ENCODE measurements at regions not wholly inside any gene's neighbourhood (a gene's known extent, or its start where the extent isn't known, plus 50 kb on each side); places are given as distances from the start of the nearest gene placed in this dataset.

DNA sequence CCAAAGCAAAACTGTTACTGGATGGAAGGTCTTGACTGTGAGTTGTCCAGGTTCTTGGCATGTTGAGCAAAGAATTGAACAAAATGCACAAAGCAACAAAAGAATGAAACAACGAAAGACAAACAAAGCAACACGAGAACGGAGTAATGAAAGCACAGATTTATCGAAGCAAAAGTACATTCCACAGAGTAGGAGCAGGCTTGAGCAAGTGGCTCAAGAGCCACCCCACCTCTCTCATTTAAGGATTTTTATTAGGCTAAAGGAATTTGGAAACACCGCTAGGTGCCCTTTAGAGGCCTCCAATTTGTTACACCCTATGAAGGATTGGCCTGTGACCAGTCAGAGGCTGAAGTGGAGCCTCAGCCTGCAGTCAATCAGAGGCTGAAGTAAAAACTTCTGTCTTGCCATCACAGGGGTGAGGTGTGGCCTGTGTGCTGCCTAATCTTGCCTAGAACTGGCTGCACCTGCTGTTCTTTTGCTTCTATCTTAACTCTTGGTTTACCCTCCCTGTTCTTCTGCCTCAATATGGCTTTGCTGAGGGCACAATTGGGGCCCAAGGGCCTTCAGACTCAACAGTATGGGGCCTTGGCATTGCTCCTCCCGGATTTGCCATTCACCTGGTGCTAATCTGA, 59.4 kb upstream of the FTH1 start:
- H3K4me3 ChIP-seq (ENCODE audit: low read depth, low read length): no peak overlapping the region
- H3K27me3 ChIP-seq (ENCODE audit: insufficient read depth, low read depth, severe bottlenecking): no peaks in the 10 kb centered on the region
- no peaks in the 10 kb centered on the region for H3K36me3 ChIP-seq
- no peak for DNase-seq
- peaks cover 1% of the 10 kb centered on the region for H3K9me3 ChIP-seq (ENCODE audit: severe bottlenecking)
- H3K27ac ChIP-seq: no peak overlapping the region
- TF ChIP-seq, protein P1, sequence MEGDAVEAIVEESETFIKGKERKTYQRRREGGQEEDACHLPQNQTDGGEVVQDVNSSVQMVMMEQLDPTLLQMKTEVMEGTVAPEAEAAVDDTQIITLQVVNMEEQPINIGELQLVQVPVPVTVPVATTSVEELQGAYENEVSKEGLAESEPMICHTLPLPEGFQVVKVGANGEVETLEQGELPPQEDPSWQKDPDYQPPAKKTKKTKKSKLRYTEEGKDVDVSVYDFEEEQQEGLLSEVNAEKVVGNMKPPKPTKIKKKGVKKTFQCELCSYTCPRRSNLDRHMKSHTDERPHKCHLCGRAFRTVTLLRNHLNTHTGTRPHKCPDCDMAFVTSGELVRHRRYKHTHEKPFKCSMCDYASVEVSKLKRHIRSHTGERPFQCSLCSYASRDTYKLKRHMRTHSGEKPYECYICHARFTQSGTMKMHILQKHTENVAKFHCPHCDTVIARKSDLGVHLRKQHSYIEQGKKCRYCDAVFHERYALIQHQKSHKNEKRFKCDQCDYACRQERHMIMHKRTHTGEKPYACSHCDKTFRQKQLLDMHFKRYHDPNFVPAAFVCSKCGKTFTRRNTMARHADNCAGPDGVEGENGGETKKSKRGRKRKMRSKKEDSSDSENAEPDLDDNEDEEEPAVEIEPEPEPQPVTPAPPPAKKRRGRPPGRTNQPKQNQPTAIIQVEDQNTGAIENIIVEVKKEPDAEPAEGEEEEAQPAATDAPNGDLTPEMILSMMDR (IDR thresholded peaks at IDR 0.05; ENCODE audit: low read depth, low read length): no peak

DNA sequence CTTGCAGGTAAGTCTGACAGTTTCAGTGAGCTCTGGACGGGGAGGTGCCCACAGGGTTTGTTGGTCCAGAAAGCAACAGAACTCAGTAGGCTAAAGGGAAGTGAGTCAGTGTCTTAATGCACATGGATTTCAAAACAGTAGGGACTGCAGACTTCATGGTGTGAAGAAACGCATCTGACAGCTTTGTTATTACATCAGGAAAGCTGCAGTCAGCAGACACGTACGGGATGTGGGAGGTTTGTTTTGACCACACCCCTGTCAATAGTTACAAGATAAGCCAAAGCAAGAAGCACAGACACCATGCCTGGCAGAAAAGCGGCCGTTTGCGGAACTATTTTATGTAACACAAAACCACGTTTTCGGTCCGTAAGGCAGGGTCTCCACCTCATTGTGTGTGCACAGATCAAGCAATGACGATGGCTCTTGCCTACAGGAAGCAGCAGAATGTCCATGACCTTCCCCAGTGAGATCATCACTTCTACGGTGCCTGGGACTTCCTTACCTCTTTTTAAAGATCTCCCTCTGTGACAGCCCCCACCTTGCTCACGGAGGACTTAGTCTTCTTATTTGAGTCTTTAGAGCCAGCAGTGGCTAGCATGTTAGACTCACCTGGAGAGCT, 58.2 kb upstream of the FTH1 start:
- TF ChIP-seq, protein P1 (IDR thresholded peaks at IDR 0.05; ENCODE audit: low read depth, low read length): no peak
- H3K4me3 ChIP-seq (ENCODE audit: low read depth, low read length): no peak overlapping the region
- DNase-seq: no peak
- peaks cover 12% of the 10 kb centered on the region for H3K9me3 ChIP-seq (ENCODE audit: severe bottlenecking)
- no peaks in the 10 kb centered on the region for H3K27me3 ChIP-seq (ENCODE audit: insufficient read depth, low read depth, severe bottlenecking)
- no peaks in the 10 kb centered on the region for H3K36me3 ChIP-seq
- no peak overlapping the region for H3K27ac ChIP-seq

DNA sequence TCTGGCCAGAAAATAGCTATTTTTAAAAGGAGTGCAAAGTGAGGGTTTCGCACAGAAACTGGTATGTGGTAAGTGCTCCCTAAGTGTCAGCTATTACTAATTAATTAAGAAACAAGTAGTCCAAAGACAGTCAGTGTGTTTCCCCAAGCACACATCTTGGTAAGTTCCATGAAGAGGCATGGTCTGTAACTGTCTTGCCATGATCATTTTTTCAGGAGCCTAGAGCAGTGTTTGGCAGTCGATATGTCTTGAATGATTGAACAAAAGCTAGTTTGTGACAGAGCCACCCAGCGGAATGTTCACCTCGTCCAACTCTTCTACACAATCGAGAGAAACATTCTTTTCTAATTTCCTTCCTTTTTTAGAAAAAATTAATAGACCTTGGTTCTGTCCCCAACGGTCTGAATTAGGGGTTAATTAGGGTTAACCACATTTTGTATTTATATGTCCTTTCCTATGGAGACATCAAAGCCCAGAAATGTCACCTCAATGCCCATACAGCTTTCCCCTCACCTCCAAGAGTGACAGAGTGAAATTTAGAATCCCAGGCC, 57.6 kb upstream of the FTH1 start:
- Histone ChIP-seq H3K9me3 (ENCODE audit: severe bottlenecking) (peaks cover 14% of the 10 kb centered on the region), H3K4me3 (ENCODE audit: low read depth, low read length) (no peak overlapping the region), H3K36me3 (no peaks in the 10 kb centered on the region), H3K27ac (no peak overlapping the region), H3K27me3 (ENCODE audit: insufficient read depth, low read depth, severe bottlenecking) (no peaks in the 10 kb centered on the region)
- TF ChIP-seq, protein P1 (IDR thresholded peaks at IDR 0.05; ENCODE audit: low read depth, low read length): no peak
- DNase-seq: no peak

DNA sequence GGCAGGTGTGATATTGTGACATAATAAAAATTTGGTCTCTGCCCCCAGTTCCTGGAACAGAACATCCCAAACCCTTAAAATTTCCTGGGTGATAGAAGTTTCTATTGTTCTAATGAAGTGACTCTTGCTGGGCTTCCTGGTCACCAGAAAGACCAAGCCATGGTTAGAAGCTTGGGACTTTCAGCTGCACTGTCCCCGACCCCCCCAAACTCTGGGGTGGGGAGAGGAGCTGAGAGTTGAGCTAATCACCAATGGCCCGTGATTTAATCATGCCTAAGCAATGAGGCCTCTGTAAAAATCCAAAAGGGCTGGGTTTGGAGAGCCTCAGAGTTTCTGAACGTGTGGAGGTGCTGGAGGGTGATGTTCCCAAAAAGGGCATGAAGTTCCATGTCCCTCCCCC, 54.8 kb upstream of the FTH1 start:
- DNase-seq: no peak
- Histone ChIP-seq H3K27ac (no peak overlapping the region), H3K9me3 (ENCODE audit: severe bottlenecking) (peaks cover 14% of the 10 kb centered on the region), H3K36me3 (no peaks in the 10 kb centered on the region), H3K4me3 (ENCODE audit: low read depth, low read length) (no peak overlapping the region), H3K27me3 (ENCODE audit: insufficient read depth, low read depth, severe bottlenecking) (no peaks in the 10 kb centered on the region)
- TF ChIP-seq, protein P1 (IDR thresholded peaks at IDR 0.05; ENCODE audit: low read depth, low read length): no peak

DNA sequence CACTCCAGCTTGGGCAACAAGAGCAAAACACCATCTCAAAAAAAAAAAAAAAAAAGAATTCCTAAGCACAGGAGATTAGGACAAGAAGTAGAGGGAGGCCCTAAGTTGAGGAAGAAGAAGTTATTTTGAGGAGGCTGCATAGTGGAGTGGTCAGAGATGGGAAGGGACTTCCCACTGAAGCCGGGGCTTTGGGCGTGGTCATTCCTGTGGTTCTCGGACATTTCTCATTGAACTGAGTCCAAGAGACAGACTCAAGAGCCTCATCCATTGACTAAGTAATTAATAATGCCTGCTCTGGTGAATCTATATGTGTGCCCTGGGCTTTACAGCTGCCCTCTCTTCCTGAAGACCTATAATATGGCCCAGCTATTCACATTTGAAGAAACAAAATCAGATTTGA, 53.2 kb upstream of the FTH1 start:
- Histone ChIP-seq H3K36me3 (no peaks in the 10 kb centered on the region), H3K27ac (no peak overlapping the region), H3K4me3 (ENCODE audit: low read depth, low read length) (no peak overlapping the region), H3K27me3 (ENCODE audit: insufficient read depth, low read depth, severe bottlenecking) (no peaks in the 10 kb centered on the region), H3K9me3 (ENCODE audit: severe bottlenecking) (peaks cover 14% of the 10 kb centered on the region)
- TF ChIP-seq, protein P1 (IDR thresholded peaks at IDR 0.05; ENCODE audit: low read depth, low read length): no peak
- no peak for DNase-seq
